Transverse colon (tissue), 4 donors: ENCODE measurements at regions not wholly inside any gene's neighbourhood (a gene's known extent, or its start where the extent isn't known, plus 50 kb on each side); places are given as distances from the start of the nearest gene placed in this dataset.

Source experiments
- POLR2A ChIP-seq: fragments of 450-650 bp; IDR thresholded peaks from one replicate; pipeline ENCODE4 v1.6.1; 2016; ENCODE audit warnings: antibody characterized with exemption, mild to moderate bottlenecking, moderate library complexity
- POLR2AphosphoS5 ChIP-seq, 3 donors: sonication (generic); formaldehyde crosslinking; IDR thresholded peaks; one replicate each; pipeline ENCODE4 v1.6.1; 2016; ENCODE audit warnings: antibody characterized with exemption in 3 of 3
- TF ChIP-seq, protein P1 (sequence below), 5 experiments: fragments of 200-600 bp in 3 of 5; fragments of 450-650 bp in 2 of 5; sonication (generic) in 3 of 5; IDR thresholded peaks; 1 replicate in 2 of 5; 2 replicates in 3 of 5; pipeline ENCODE4 v1.5.1; 2016 to 2017; ENCODE audit warnings: antibody characterized with exemption in 5 of 5, inconsistent platforms in 3 of 5, mild to moderate bottlenecking in 2 of 5, moderate library complexity in 1 of 5

GRCh38 chr11:38060136-38060535 lies 1462.1 kb upstream of the RAG2 start:
- TF ChIP-seq, protein P1, sequence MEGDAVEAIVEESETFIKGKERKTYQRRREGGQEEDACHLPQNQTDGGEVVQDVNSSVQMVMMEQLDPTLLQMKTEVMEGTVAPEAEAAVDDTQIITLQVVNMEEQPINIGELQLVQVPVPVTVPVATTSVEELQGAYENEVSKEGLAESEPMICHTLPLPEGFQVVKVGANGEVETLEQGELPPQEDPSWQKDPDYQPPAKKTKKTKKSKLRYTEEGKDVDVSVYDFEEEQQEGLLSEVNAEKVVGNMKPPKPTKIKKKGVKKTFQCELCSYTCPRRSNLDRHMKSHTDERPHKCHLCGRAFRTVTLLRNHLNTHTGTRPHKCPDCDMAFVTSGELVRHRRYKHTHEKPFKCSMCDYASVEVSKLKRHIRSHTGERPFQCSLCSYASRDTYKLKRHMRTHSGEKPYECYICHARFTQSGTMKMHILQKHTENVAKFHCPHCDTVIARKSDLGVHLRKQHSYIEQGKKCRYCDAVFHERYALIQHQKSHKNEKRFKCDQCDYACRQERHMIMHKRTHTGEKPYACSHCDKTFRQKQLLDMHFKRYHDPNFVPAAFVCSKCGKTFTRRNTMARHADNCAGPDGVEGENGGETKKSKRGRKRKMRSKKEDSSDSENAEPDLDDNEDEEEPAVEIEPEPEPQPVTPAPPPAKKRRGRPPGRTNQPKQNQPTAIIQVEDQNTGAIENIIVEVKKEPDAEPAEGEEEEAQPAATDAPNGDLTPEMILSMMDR (IDR thresholded peaks at IDR 0.05): no peak
- no peak for TF ChIP-seq POLR2AphosphoS5 (IDR thresholded peaks at IDR 0.05)
- TF ChIP-seq POLR2A: no peak
